ENCODE measurements at regions not wholly inside any gene's neighbourhood (a gene's known extent, or its start where the extent isn't known, plus 50 kb on each side); places are given as distances from the start of the nearest gene placed in this dataset.

DNA sequence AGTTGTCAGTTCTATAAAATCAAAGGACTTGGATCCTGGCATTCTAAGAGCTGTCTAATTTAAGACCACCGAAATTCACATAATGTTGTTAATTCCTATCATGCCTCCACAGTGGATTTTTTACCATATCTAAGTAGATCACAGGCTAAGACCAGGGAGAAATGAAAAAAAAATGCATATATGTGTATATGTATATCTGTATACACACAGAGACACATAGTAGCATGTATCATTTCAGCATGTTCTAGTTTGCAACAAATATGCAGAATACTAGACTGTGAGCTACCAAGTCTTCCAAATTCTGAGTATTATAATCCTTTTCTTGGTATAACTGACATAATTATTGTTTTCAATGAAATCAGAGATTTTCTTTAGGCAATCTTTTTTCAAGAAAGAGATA is 267.6 kb upstream of the TSHZ2 start:
- Mint-ChIP-seq H3K4me3 (ENCODE audit: unreplicated experiment) (no peak overlapping the region), H3K27ac (ENCODE audit: unreplicated experiment) (no peak overlapping the region), H3K27me3 (ENCODE audit: insufficient read depth, unreplicated experiment) (peaks cover 12% of the 10 kb centered on the region), H3K9me3 (ENCODE audit: unreplicated experiment) (no peaks in the 10 kb centered on the region), H3K4me1 (ENCODE audit: low read depth, unreplicated experiment) (no peaks in the 10 kb centered on the region), H3K36me3 (ENCODE audit: insufficient read depth, unreplicated experiment) (no peaks in the 10 kb centered on the region)
- Histone ChIP-seq H3K4me3 (ENCODE audit: low read depth, low read length) (no peak overlapping the region), H3K9me3 (no peaks in the 10 kb centered on the region), H3K36me3 (ENCODE audit: control insufficient read depth, insufficient read depth, low read length) (no peaks in the 10 kb centered on the region), H3K4me1 (no peaks in the 10 kb centered on the region), H3K27me3 (replicated peaks; ENCODE audit: control insufficient read depth, insufficient read depth, low read length) (0 out of 2 replicates have a peak, but pooled peaks cover 1% of the 10 kb centered on the region)
- POLR2A ChIA-PET: no interaction called here
- intact Hi-C loops (cut with micrococcal nuclease; ENCODE audit: unreplicated experiment): no loop called here
- no peak for DNase-seq
- BruUV-seq (replicated peaks): no TSS peak
- CTCF ChIA-PET: no interaction called here
- TF ChIP-seq, protein P1, sequence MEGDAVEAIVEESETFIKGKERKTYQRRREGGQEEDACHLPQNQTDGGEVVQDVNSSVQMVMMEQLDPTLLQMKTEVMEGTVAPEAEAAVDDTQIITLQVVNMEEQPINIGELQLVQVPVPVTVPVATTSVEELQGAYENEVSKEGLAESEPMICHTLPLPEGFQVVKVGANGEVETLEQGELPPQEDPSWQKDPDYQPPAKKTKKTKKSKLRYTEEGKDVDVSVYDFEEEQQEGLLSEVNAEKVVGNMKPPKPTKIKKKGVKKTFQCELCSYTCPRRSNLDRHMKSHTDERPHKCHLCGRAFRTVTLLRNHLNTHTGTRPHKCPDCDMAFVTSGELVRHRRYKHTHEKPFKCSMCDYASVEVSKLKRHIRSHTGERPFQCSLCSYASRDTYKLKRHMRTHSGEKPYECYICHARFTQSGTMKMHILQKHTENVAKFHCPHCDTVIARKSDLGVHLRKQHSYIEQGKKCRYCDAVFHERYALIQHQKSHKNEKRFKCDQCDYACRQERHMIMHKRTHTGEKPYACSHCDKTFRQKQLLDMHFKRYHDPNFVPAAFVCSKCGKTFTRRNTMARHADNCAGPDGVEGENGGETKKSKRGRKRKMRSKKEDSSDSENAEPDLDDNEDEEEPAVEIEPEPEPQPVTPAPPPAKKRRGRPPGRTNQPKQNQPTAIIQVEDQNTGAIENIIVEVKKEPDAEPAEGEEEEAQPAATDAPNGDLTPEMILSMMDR (IDR thresholded peaks at IDR 0.05; ENCODE audit: insufficient read depth in 1 of 2, low read depth in 1 of 2, low read length in 1 of 2, severe bottlenecking in 1 of 2, unreplicated experiment in 1 of 2): no peak

DNA sequence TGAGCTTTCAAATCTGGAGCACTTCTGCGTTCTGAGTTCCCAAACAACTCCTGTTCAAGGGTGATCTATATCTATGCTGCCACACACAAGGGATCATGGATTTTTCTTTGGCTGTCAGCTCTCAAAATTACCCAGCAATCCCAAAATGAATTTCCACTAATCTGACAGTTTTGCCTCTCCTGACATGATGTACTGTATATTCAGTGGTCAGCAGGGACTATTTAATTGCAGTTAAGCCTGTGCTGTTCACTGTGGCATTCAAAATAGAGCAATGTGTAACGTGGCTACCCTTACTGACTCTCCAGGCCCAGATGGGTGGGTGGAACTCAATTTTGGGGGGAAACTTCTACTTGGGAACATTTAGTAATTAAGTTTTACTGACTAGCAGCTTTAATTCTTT is 283.8 kb upstream of the TSHZ2 start:
- Histone ChIP-seq H3K36me3 (ENCODE audit: control insufficient read depth, insufficient read depth, low read length) (no peaks in the 10 kb centered on the region), H3K4me1 (no peaks in the 10 kb centered on the region), H3K9me3 (no peaks in the 10 kb centered on the region), H3K4me3 (ENCODE audit: low read depth, low read length) (no peak overlapping the region), H3K27me3 (replicated peaks; ENCODE audit: control insufficient read depth, insufficient read depth, low read length) (no peaks in the 10 kb centered on the region)
- ChIA-PET POLR2A (no interaction called here), CTCF (no interaction called here)
- H3K27me3 Mint-ChIP-seq (ENCODE audit: insufficient read depth, unreplicated experiment): peaks cover 17% of the 10 kb centered on the region
- no TSS peak for BruUV-seq (replicated peaks)
- H3K36me3 Mint-ChIP-seq (ENCODE audit: insufficient read depth, unreplicated experiment): no peaks in the 10 kb centered on the region
- H3K27ac Mint-ChIP-seq (ENCODE audit: unreplicated experiment): no peak overlapping the region
- H3K4me1 Mint-ChIP-seq (ENCODE audit: low read depth, unreplicated experiment): no peaks in the 10 kb centered on the region
- DNase-seq: no peak
- H3K9me3 Mint-ChIP-seq (ENCODE audit: unreplicated experiment): peaks cover 1% of the 10 kb centered on the region
- intact Hi-C loops (cut with micrococcal nuclease; ENCODE audit: unreplicated experiment): no loop called here
- no peak overlapping the region for H3K4me3 Mint-ChIP-seq (ENCODE audit: unreplicated experiment)
- TF ChIP-seq, protein P1 (IDR thresholded peaks at IDR 0.05; ENCODE audit: insufficient read depth in 1 of 2, low read depth in 1 of 2, low read length in 1 of 2, severe bottlenecking in 1 of 2, unreplicated experiment in 1 of 2): no peak

DNA sequence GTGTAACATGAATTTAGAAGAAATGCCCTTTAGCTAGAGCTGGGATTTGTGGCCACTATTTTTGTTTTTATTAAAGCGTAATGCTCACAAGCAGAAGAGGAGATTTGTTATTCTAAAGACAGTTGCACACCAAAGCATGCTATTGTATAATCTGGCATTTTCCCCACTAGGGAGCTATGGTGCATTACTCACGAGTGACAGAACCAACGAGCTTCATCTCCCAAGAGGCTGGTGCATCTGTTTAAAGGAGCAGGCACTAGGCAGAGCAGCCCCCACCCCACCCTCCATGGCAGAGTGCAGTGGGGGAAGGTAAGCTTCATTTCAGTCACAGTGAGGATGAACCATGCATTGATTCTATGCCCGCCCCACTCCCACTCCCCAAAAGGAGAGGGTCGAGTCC is 287.3 kb upstream of the TSHZ2 start:
- Mint-ChIP-seq H3K36me3 (ENCODE audit: insufficient read depth, unreplicated experiment) (no peaks in the 10 kb centered on the region), H3K27ac (ENCODE audit: unreplicated experiment) (no peak overlapping the region), H3K9me3 (ENCODE audit: unreplicated experiment) (peaks cover 8% of the 10 kb centered on the region), H3K4me3 (ENCODE audit: unreplicated experiment) (no peak overlapping the region), H3K27me3 (ENCODE audit: insufficient read depth, unreplicated experiment) (peaks cover 14% of the 10 kb centered on the region), H3K4me1 (ENCODE audit: low read depth, unreplicated experiment) (no peaks in the 10 kb centered on the region)
- intact Hi-C loops (cut with micrococcal nuclease; ENCODE audit: unreplicated experiment): no loop called here
- BruUV-seq (replicated peaks): no TSS peak
- ChIA-PET POLR2A (no interaction called here), CTCF (no interaction called here)
- no peaks in the 10 kb centered on the region for H3K27me3 ChIP-seq (replicated peaks; ENCODE audit: control insufficient read depth, insufficient read depth, low read length)
- no peak for DNase-seq
- H3K36me3 ChIP-seq (ENCODE audit: control insufficient read depth, insufficient read depth, low read length): no peaks in the 10 kb centered on the region
- H3K9me3 ChIP-seq: no peaks in the 10 kb centered on the region
- TF ChIP-seq, protein P1 (IDR thresholded peaks at IDR 0.05; ENCODE audit: insufficient read depth in 1 of 2, low read depth in 1 of 2, low read length in 1 of 2, severe bottlenecking in 1 of 2, unreplicated experiment in 1 of 2): no peak
- H3K4me3 ChIP-seq (ENCODE audit: low read depth, low read length): no peak overlapping the region
- no peaks in the 10 kb centered on the region for H3K4me1 ChIP-seq
